Right lobe of liver (tissue), 6 donors: ENCODE measurements at regions not wholly inside any gene's neighbourhood (a gene's known extent, or its start where the extent isn't known, plus 50 kb on each side); places are given as distances from the start of the nearest gene placed in this dataset.

Source experiments
- ATAC-seq, 4 donors: fragments of 200-7000 bp; cut with Tn5 transposase; one replicate each; pipeline ENCODE4 v1.9.1; 2020; ENCODE audit warnings: mild to moderate bottlenecking in 4 of 4, moderate library complexity in 4 of 4
- DNase-seq, 3 donors: peaks; one replicate each; pipeline ENCODE4 v3.0.0-alpha.2; 2020
- H3K27ac ChIP-seq, 3 donors: fragments of 200-600 bp; one replicate each; pipeline ENCODE4 v1.8.0; 2022
- H3K27me3 ChIP-seq, 2 donors: fragments of 200-600 bp; one replicate each; pipeline ENCODE4 v1.8.0; 2022
- H3K36me3 ChIP-seq, 4 donors: fragments of 200-600 bp; sonication (generic) in 1 of 4; one replicate each; pipeline versions ENCODE4 v1.5.1 to v1.8.0; 2017 to 2022; ENCODE audit warnings: control low read depth in 1 of 4
- H3K4me1 ChIP-seq, 4 donors: fragments of 200-600 bp; sonication (generic) in 1 of 4; one replicate each; pipeline versions ENCODE4 v1.5.1 to v1.8.0; 2017 to 2022; ENCODE audit warnings: control low read depth in 1 of 4
- H3K4me3 ChIP-seq, 3 donors: fragments of 200-600 bp; one replicate each; pipeline ENCODE4 v1.8.0; 2022
- H3K9me3 ChIP-seq, 4 donors: fragments of 200-600 bp; sonication (generic) in 1 of 4; one replicate each; pipeline versions ENCODE4 v1.5.1 to v1.8.0; 2017 to 2022; ENCODE audit warnings: control low read depth in 1 of 4
- POLR2A ChIP-seq: fragments of 450-650 bp; IDR thresholded peaks from one replicate; pipeline ENCODE4 v1.6.1; 2017; ENCODE audit warnings: antibody characterized with exemption, mild to moderate bottlenecking
- WGBS: methylation state at CpG from one replicate; pipeline ENCODE4 v1.1.6; 2018; ENCODE audit warnings: low coverage, low lambda C conversion rate; ENCODE audit not compliant: insufficient coverage; ENCODE audit errors: missing lambda C conversion rate; 5-methylcytosine and 5-hydroxymethylcytosine counted together
- intact Hi-C, 2 donors: fragments of 100-400 bp; cut with DNase I; formaldehyde crosslinking; loops; one replicate each; pipeline versions ENCODE4 v1.11.2 to v1.14.1; 2022
- TF ChIP-seq, protein P1 (sequence below), 4 donors: fragments of 200-600 bp in 3 of 4; fragments of 450-650 bp in 1 of 4; IDR thresholded peaks; one replicate each; pipeline versions ENCODE4 v1.5.1 to v1.8.0; 2016 to 2022; ENCODE audit warnings: antibody characterized with exemption in 4 of 4, mild to moderate bottlenecking in 2 of 4
- donor health status: DM: no; HTN: yes; CAD: no.
- donor health status: DM: no; HTN: no; CAD: no.
- donor health status: DM: no; HTN: no; CAD: no.
- donor health status: DM: no; HTN: yes; CAD: no.
- donor health status: DM: no; HTN: yes; CAD: no.

DNA sequence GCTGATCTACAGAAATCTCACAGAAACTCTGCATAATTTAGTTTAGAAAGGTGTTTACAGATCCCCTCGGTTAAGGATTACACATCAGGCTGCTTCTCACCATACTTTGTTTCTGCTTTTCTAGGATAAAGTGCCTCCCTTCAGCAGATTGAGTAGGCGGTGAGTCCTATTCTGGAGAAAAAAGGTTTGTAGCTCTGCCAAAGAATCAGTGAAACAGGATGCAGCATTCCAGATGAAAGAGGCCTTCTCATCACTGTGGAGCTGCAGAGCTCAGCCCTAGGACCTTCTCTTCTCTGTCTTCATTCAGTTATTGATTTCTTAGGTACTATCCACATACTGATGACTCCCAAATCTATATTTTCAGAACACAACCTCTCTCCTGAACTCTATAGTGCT, 155.5 kb upstream of the KRR1 start:
- Histone ChIP-seq H3K27me3 (no peaks in the 10 kb centered on the region), H3K9me3 (no peaks in the 10 kb centered on the region), H3K27ac (peak overlapping the region; percentile 70 to 83 (median 76)), H3K4me1 (peaks cover 0 to 22% (median 5%) of the 10 kb centered on the region in 4 donors), H3K4me3 (no peak overlapping the region), H3K36me3 (no peaks in the 10 kb centered on the region)
- TF ChIP-seq POLR2A, result no peak
- TF ChIP-seq, protein P1, sequence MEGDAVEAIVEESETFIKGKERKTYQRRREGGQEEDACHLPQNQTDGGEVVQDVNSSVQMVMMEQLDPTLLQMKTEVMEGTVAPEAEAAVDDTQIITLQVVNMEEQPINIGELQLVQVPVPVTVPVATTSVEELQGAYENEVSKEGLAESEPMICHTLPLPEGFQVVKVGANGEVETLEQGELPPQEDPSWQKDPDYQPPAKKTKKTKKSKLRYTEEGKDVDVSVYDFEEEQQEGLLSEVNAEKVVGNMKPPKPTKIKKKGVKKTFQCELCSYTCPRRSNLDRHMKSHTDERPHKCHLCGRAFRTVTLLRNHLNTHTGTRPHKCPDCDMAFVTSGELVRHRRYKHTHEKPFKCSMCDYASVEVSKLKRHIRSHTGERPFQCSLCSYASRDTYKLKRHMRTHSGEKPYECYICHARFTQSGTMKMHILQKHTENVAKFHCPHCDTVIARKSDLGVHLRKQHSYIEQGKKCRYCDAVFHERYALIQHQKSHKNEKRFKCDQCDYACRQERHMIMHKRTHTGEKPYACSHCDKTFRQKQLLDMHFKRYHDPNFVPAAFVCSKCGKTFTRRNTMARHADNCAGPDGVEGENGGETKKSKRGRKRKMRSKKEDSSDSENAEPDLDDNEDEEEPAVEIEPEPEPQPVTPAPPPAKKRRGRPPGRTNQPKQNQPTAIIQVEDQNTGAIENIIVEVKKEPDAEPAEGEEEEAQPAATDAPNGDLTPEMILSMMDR (IDR thresholded peaks at IDR 0.05), result no peak
- WGBS, result 20% methylated on average over 2 of the region's 2 CpGs
- intact Hi-C loops, result no loop called here
- DNase-seq (no peak), ATAC-seq (peak; percentile 38 to 67 (median 39))

GRCh38 chr12:75666126-75666938, 154.9 kb upstream of the KRR1 start:
- WGBS, result 29% methylated on average over 4 of the region's 5 CpGs
- DNase-seq, result peak in 1 of 3 donors; percentile 47
- Histone ChIP-seq H3K27ac (peak overlapping the region; percentile 70 to 83 (median 76)), H3K36me3 (no peaks in the 10 kb centered on the region), H3K9me3 (no peaks in the 10 kb centered on the region), H3K4me1 (peaks cover 0 to 22% (median 5%) of the 10 kb centered on the region in 4 donors), H3K27me3 (no peaks in the 10 kb centered on the region), H3K4me3 (no peak overlapping the region)
- intact Hi-C loops, result no loop called here
- peak; percentile 85 to 97 (median 90) for ATAC-seq
- no peak for TF ChIP-seq POLR2A
- TF ChIP-seq, protein P1 (IDR thresholded peaks at IDR 0.05), result no peak

- DNase-seq (no peak), ATAC-seq (no peak)
- no peak overlapping the region for H3K4me3 ChIP-seq
- peak overlapping the region in 1 of 3 donors; percentile 76 for H3K27ac ChIP-seq
- WGBS, result 79% methylated on average over 2 of the region's 2 CpGs
- no peaks in the 10 kb centered on the region for H3K27me3 ChIP-seq
- TF ChIP-seq, protein P1 (IDR thresholded peaks at IDR 0.05), result no peak
- TF ChIP-seq POLR2A, result no peak
- intact Hi-C loops, result no loop called here
- H3K4me1 ChIP-seq, result peaks cover 0 to 22% (median 5%) of the 10 kb centered on the region in 4 donors
- H3K9me3 ChIP-seq, result no peaks in the 10 kb centered on the region
- H3K36me3 ChIP-seq, result no peaks in the 10 kb centered on the region
These were observed 153.8 kb upstream of the KRR1 start for GRCh38 chr12:75665216-75665615.

DNA sequence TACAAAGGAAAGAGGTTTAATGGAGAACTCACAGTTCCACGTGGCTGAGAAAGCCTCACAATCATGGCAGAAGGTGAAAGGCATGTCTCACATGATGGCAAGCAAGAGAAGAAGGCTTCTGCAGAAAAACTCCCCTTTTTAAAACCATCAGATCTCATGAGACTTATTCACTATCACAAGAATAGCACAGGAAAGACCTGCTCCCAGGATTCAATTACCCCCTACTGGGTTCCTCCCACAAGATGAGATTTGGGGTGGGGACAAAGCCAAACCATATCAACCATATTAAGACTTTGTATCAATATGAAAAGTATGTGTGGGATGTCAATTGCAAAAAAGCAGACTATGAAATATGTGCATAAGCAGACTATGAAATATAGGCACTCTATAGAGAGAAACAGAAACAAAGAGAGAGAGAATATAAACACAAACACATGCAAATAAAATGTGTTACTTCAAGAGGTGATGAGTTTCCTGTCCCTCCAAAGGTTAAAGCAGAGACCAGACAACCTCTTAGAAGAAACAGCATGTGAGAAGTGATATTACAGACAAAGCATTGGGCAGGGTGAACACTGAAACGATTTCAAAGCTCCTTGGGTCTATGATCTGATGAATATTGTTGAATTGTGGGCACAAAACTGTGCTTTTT, 151.2 kb upstream of the KRR1 start:
- WGBS, result 76% methylated on average over 2 of the region's 2 CpGs
- Histone ChIP-seq H3K4me3 (no peak overlapping the region), H3K27ac (no peak overlapping the region), H3K27me3 (no peaks in the 10 kb centered on the region), H3K9me3 (no peaks in the 10 kb centered on the region), H3K4me1 (peaks cover 0 to 21% (median 5%) of the 10 kb centered on the region in 4 donors), H3K36me3 (no peaks in the 10 kb centered on the region)
- TF ChIP-seq, protein P1 (IDR thresholded peaks at IDR 0.05), result no peak
- no peak for TF ChIP-seq POLR2A
- ATAC-seq, result no peak
- no peak for DNase-seq
- intact Hi-C loops, result no loop called here
